Fibroblast of lung (primary cell): ENCODE measurements at regions not wholly inside any gene's neighbourhood (a gene's known extent, or its start where the extent isn't known, plus 50 kb on each side); places are given as distances from the start of the nearest gene placed in this dataset.
A peak's percentile ranks its signal among the peaks of the same experiment; 100 is the strongest.

Experiments used
- DNase-seq, 2 donors: peaks; one replicate each; pipeline versions ENCODE4 v3.0.0 to v3.0.0-alpha.2; 2010; ENCODE audit warnings: low read depth in 2 of 2
- H2AFZ ChIP-seq: 2 replicates; pipeline ENCODE4 v1.5.1; 2012; ENCODE audit warnings: low read length, control low read depth, inconsistent platforms
- H3K27ac ChIP-seq: 2 replicates; pipeline ENCODE4 v1.5.1; 2011; ENCODE audit warnings: low read length, control low read depth; ENCODE audit not compliant: insufficient read depth
- H3K27me3 ChIP-seq: 2 replicates; pipeline ENCODE4 v1.5.1; 2011; ENCODE audit warnings: mild to moderate bottlenecking, low read length; ENCODE audit not compliant: control insufficient read depth, insufficient read depth
- H3K36me3 ChIP-seq: 2 replicates; pipeline ENCODE4 v1.5.1; 2011; ENCODE audit warnings: low read length; ENCODE audit not compliant: control insufficient read depth, insufficient read depth
- H3K4me1 ChIP-seq: 2 replicates; pipeline ENCODE4 v1.5.1; 2011; ENCODE audit warnings: low read length; ENCODE audit not compliant: control insufficient read depth, insufficient read depth; ENCODE audit errors: extremely low read depth
- H3K4me2 ChIP-seq: 2 replicates; pipeline ENCODE4 v1.5.1; 2011; ENCODE audit warnings: low read length, control low read depth; ENCODE audit not compliant: insufficient read depth; ENCODE audit errors: extremely low read depth
- H3K4me3 ChIP-seq, 4 experiments: fragments of 200-600 bp in 1 of 4; sonication (generic) in 1 of 4; replicated peaks in 1 of 4; 2 replicates each; pipeline ENCODE4 v1.5.1; 2011 to 2016; ENCODE audit warnings: low read length in 4 of 4, low read depth in 3 of 4, mild to moderate bottlenecking in 3 of 4, control low read depth in 2 of 4, inconsistent platforms in 1 of 4, mixed read lengths in 1 of 4; ENCODE audit not compliant: insufficient read depth in 1 of 4; ENCODE audit errors: control extremely low read depth in 1 of 4
- H3K79me2 ChIP-seq: 2 replicates; pipeline ENCODE4 v1.5.1; 2012; ENCODE audit warnings: mild to moderate bottlenecking, low read length, inconsistent platforms; ENCODE audit not compliant: control insufficient read depth, insufficient read depth
- H3K9ac ChIP-seq: 2 replicates; pipeline ENCODE4 v1.5.1; 2011; ENCODE audit warnings: mild to moderate bottlenecking, low read length, control low read depth; ENCODE audit not compliant: insufficient read depth
- H3K9me3 ChIP-seq: 2 replicates; pipeline ENCODE4 v1.5.1; 2012; ENCODE audit warnings: low read depth, low read length; ENCODE audit not compliant: control insufficient read depth, insufficient read depth
- H4K20me1 ChIP-seq: 2 replicates; pipeline ENCODE4 v1.5.1; 2011; ENCODE audit warnings: low read length; ENCODE audit not compliant: control insufficient read depth, insufficient read depth; ENCODE audit errors: extremely low read depth
- EZH2 ChIP-seq: IDR thresholded peaks from 2 replicates; pipeline ENCODE4 v1.5.1; 2012; ENCODE audit warnings: low read length, control low read depth, mild to moderate bottlenecking; ENCODE audit errors: missing control alignments
- TF ChIP-seq, protein P1 (sequence below), 2 donors: IDR thresholded peaks in 1 of 2; conservative IDR thresholded peaks in 1 of 2; 1 replicate in 1 of 2; 2 replicates in 1 of 2; pipeline ENCODE4 v1.5.1; 2011 to 2012; ENCODE audit warnings: low read length in 2 of 2, control low read depth in 1 of 2, inconsistent platforms in 1 of 2, low read depth in 1 of 2, mild to moderate bottlenecking in 1 of 2

DNA sequence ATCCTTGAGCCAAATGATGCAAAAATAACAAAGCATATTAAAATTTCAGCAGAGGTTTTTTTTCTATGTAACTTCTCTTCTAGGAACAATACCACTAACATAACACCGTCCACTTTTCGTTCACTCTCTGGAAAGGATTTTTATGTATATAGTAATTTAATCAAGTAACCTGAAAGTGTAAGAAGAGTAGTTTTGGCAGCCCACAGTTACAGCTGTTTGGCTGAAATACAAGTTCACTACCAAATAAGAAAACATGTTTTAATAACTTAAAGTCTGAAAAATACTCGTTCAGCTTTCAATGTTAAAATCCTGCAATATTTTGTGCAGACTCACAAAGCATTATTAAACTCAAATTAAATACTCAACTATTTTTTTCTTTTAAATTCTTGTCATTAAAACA lies 896.8 kb upstream of the ADGRL4 start:
- no peak overlapping the region for H2AFZ ChIP-seq
- DNase-seq, result peak; percentile 20 to 35
- H4K20me1 ChIP-seq, result no peaks in the 10 kb centered on the region
- no peaks in the 10 kb centered on the region for H3K79me2 ChIP-seq
- H3K4me3 ChIP-seq, result no peak overlapping the region
- no peaks in the 10 kb centered on the region for H3K9me3 ChIP-seq
- H3K36me3 ChIP-seq, result no peaks in the 10 kb centered on the region
- no peaks in the 10 kb centered on the region for H3K27me3 ChIP-seq
- no peak overlapping the region for H3K4me2 ChIP-seq
- H3K27ac ChIP-seq, result no peak overlapping the region
- TF ChIP-seq EZH2, result no peak
- TF ChIP-seq, protein P1, sequence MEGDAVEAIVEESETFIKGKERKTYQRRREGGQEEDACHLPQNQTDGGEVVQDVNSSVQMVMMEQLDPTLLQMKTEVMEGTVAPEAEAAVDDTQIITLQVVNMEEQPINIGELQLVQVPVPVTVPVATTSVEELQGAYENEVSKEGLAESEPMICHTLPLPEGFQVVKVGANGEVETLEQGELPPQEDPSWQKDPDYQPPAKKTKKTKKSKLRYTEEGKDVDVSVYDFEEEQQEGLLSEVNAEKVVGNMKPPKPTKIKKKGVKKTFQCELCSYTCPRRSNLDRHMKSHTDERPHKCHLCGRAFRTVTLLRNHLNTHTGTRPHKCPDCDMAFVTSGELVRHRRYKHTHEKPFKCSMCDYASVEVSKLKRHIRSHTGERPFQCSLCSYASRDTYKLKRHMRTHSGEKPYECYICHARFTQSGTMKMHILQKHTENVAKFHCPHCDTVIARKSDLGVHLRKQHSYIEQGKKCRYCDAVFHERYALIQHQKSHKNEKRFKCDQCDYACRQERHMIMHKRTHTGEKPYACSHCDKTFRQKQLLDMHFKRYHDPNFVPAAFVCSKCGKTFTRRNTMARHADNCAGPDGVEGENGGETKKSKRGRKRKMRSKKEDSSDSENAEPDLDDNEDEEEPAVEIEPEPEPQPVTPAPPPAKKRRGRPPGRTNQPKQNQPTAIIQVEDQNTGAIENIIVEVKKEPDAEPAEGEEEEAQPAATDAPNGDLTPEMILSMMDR (conservative IDR thresholded peaks at IDR 0.05 in 1 of 2, IDR thresholded peaks at IDR 0.05 in 1 of 2; ENCODE audit: low read depth in 1 of 2, low read length in 2 of 2), result no peak
- H3K4me1 ChIP-seq, result peaks cover 11% of the 10 kb centered on the region
- no peak overlapping the region for H3K9ac ChIP-seq

- Histone ChIP-seq H3K9ac (no peak overlapping the region), H3K27ac (no peak overlapping the region), H4K20me1 (no peaks in the 10 kb centered on the region), H3K9me3 (no peaks in the 10 kb centered on the region), H3K4me3 (no peak overlapping the region), H3K27me3 (no peaks in the 10 kb centered on the region), H3K79me2 (no peaks in the 10 kb centered on the region), H3K4me2 (no peak overlapping the region), H3K4me1 (peaks cover 11% of the 10 kb centered on the region), H2AFZ (no peak overlapping the region), H3K36me3 (no peaks in the 10 kb centered on the region)
- TF ChIP-seq EZH2, result no peak
- TF ChIP-seq, protein P1 (conservative IDR thresholded peaks at IDR 0.05 in 1 of 2, IDR thresholded peaks at IDR 0.05 in 1 of 2; ENCODE audit: low read depth in 1 of 2, low read length in 2 of 2), result no peak
- DNase-seq, result peak in 1 of 2 donors; percentile 5
Measured at GRCh38 chr1:79902418-79902817, 895.9 kb upstream of the ADGRL4 start.

DNA sequence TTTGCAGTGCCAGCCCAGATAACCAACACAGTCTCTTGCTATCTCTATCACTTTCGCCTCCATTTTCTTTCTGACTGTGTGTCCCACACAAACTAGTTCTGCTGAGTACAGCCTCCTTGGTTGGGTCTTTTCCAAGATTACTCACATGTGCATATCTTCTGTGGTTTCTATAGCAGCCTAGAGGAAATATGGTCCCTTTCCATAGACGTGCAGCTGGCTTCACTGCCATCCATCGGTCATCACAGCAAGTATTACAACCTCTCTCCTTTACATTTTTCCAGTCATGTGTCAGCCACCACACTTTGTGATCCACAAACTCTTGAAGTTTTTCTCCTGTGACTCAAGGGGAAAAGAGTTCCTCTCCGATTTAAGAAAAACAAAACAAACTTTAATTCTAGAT lies 893.4 kb upstream of the ADGRL4 start:
- Histone ChIP-seq H3K27ac (peak overlapping the region; percentile 73), H3K9ac (no peak overlapping the region), H3K4me3 (no peak overlapping the region), H3K4me2 (peak overlapping the region; percentile 41), H3K9me3 (no peaks in the 10 kb centered on the region), H2AFZ (peak overlapping the region; percentile 57), H3K79me2 (no peaks in the 10 kb centered on the region), H3K4me1 (peaks cover 11% of the 10 kb centered on the region), H3K27me3 (no peaks in the 10 kb centered on the region), H3K36me3 (no peaks in the 10 kb centered on the region), H4K20me1 (no peaks in the 10 kb centered on the region)
- peak; percentile 95 to 99 for DNase-seq
- TF ChIP-seq, protein P1 (conservative IDR thresholded peaks at IDR 0.05 in 1 of 2, IDR thresholded peaks at IDR 0.05 in 1 of 2; ENCODE audit: low read depth in 1 of 2, low read length in 2 of 2), result no peak
- no peak for TF ChIP-seq EZH2
